ENCODE measurements at regions not wholly inside any gene's neighbourhood (a gene's known extent, or its start where the extent isn't known, plus 50 kb on each side); places are given as distances from the start of the nearest gene placed in this dataset.
"Not testable (repeated sequence)": the region's sequence is repeated elsewhere in the genome, so short reads cannot be mapped to it uniquely, and the experiment has no call there.

DNA sequence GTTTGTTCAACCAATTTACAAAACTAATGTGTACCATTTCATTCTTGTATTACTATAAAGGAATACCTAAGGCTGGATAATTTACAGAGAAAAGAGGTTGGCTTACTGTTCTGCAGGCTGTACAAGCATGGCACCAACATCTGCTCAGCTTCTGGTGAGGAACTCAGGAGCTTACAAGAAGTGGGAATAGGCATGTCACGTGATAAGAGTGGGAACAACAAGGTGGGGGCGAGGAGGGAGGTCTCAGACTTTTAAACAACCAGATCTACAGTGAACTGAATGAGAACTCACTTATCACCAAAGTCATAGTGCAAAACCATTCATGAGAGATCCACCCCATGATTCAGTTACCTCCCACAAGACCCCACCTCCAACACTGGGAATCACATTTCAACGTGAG, 1178.0 kb downstream of the REEP3 start:
- H3K36me3 ChIP-seq = no peaks in the 10 kb centered on the region
- intact Hi-C loops (cut with DNase I) = no loop called here
- H3K4me3 ChIP-seq = no peak overlapping the region
- no peaks in the 10 kb centered on the region for H3K9me3 ChIP-seq
- H3K27ac ChIP-seq = no peak overlapping the region
- TF ChIP-seq, protein P1, sequence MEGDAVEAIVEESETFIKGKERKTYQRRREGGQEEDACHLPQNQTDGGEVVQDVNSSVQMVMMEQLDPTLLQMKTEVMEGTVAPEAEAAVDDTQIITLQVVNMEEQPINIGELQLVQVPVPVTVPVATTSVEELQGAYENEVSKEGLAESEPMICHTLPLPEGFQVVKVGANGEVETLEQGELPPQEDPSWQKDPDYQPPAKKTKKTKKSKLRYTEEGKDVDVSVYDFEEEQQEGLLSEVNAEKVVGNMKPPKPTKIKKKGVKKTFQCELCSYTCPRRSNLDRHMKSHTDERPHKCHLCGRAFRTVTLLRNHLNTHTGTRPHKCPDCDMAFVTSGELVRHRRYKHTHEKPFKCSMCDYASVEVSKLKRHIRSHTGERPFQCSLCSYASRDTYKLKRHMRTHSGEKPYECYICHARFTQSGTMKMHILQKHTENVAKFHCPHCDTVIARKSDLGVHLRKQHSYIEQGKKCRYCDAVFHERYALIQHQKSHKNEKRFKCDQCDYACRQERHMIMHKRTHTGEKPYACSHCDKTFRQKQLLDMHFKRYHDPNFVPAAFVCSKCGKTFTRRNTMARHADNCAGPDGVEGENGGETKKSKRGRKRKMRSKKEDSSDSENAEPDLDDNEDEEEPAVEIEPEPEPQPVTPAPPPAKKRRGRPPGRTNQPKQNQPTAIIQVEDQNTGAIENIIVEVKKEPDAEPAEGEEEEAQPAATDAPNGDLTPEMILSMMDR (IDR thresholded peaks at IDR 0.05) = no peak
- no peak for TF ChIP-seq POLR2A (IDR thresholded peaks at IDR 0.05)
- DNase-seq = no peak
- H3K4me1 ChIP-seq = no peaks in the 10 kb centered on the region
- WGBS, 2 donors = 34 to 36% methylated on average over 3 of the region's 3 CpGs
- no peaks in the 10 kb centered on the region for H3K27me3 ChIP-seq

DNA sequence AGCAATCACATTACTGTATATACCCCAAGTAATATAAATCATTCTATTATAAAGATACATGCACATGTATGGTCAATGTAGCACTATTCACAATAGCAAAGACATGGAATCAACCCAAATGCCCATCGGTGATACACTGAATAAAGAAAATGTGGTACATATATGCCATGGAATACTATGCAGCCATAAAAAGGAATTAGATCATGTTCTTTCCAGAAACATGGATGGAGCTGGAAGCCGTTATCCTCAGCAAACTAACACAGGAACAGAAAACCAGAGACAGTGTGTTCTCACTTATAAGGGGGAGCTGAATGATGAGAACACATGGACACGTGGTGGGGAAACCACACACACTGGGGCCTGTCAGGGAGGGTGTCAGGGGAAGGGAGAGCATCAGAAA, 1180.9 kb downstream of the REEP3 start:
- H3K27me3 ChIP-seq; H3K27ac ChIP-seq; DNase-seq; H3K4me1 ChIP-seq; intact Hi-C loops (cut with DNase I); H3K4me3 ChIP-seq; H3K9me3 ChIP-seq; H3K36me3 ChIP-seq: not testable (repeated sequence)
- 27 to 43% methylated on average over 3 of the region's 3 CpGs for WGBS, 2 donors

DNA sequence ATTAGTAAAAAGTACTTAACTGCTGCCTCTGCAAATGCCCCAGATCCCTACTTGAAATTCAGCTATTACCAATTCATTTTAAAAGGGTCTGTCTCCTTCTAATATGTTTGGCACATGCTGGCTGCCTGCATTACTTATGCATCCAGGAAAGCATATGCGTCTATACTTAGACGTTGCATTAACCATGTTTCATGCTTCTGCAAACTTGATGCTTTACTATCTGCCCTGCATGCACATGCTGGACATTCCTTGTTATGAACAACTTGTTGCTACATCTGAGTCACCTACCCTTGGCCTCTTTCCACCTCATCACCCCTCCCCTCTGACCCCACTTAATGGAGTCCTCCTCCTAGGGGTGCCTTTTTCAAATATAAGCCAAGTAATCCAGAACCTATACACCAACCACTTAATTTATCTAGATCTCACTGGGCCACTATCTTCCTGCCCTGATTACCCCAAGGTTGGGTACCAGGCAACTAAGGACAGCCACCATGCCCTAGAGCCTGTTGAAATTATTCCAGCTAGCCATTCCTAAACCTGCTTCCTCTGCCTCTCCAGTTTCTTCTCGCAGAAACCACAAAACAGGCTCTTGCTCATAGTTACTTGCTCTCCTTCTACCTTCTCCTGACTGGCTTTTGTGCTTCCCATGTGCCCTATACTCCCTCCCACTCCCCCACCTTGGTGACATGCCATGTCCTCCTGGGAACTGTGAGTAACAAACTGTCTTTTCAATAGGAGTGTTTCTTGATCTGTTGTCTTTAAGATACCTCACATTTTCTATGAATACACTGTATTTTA, 1187.9 kb downstream of the REEP3 start:
- DNase-seq = no peak
- no peaks in the 10 kb centered on the region for H3K4me1 ChIP-seq
- H3K9me3 ChIP-seq = no peaks in the 10 kb centered on the region
- intact Hi-C loops (cut with DNase I) = no loop called here
- no peak overlapping the region for H3K27ac ChIP-seq
- H3K4me3 ChIP-seq = no peak overlapping the region
- H3K27me3 ChIP-seq = no peaks in the 10 kb centered on the region
- 81% methylated on average over 3 of the region's 3 CpGs for WGBS, 2 donors
- H3K36me3 ChIP-seq = no peaks in the 10 kb centered on the region
- TF ChIP-seq, protein P1 (IDR thresholded peaks at IDR 0.05) = no peak
- TF ChIP-seq POLR2A (IDR thresholded peaks at IDR 0.05) = no peak

- no peak for DNase-seq
- no peaks in the 10 kb centered on the region for H3K9me3 ChIP-seq
- H3K36me3 ChIP-seq = no peaks in the 10 kb centered on the region
- no peak overlapping the region for H3K4me3 ChIP-seq
- H3K27me3 ChIP-seq = no peaks in the 10 kb centered on the region
- TF ChIP-seq, protein P1 (IDR thresholded peaks at IDR 0.05) = no peak
- no peak for TF ChIP-seq POLR2A (IDR thresholded peaks at IDR 0.05)
- H3K4me1 ChIP-seq = no peaks in the 10 kb centered on the region
- intact Hi-C loops (cut with DNase I) = no loop called here
- H3K27ac ChIP-seq = no peak overlapping the region
Observed at GRCh38 chr10:64726466-64726865, 1205.3 kb downstream of the REEP3 start.

- no peak for DNase-seq
- H3K36me3 ChIP-seq = no peaks in the 10 kb centered on the region
Observed at GRCh38 chr10:64731016-64731415, 1209.8 kb downstream of the REEP3 start.

More at GRCh38 chr10:64731016-64731415, 1209.8 kb downstream of the REEP3 start:
- intact Hi-C loops (cut with DNase I) = no loop called here
- Histone ChIP-seq H3K9me3 (no peaks in the 10 kb centered on the region), H3K27ac (no peak overlapping the region), H3K4me3 (no peak overlapping the region), H3K4me1 (no peaks in the 10 kb centered on the region), H3K27me3 (no peaks in the 10 kb centered on the region)
- TF ChIP-seq, protein P1 (IDR thresholded peaks at IDR 0.05) = no peak
- no peak for TF ChIP-seq POLR2A (IDR thresholded peaks at IDR 0.05)

Measured in esophagus squamous epithelium (tissue), 5 donors.